Kidney capillary endothelial cell (primary cell): ENCODE measurements at regions not wholly inside any gene's neighbourhood (a gene's known extent, or its start where the extent isn't known, plus 50 kb on each side); places are given as distances from the start of the nearest gene placed in this dataset.

Experiments
- DNase-seq: peaks from one replicate; pipeline ENCODE4 v3.0.0-alpha.2; 2018; ENCODE audit warnings: low spot score

- no peak for DNase-seq
Measured at GRCh38 chr3:55175423-55175822, 247.6 kb upstream of the LRTM1 start.

DNA sequence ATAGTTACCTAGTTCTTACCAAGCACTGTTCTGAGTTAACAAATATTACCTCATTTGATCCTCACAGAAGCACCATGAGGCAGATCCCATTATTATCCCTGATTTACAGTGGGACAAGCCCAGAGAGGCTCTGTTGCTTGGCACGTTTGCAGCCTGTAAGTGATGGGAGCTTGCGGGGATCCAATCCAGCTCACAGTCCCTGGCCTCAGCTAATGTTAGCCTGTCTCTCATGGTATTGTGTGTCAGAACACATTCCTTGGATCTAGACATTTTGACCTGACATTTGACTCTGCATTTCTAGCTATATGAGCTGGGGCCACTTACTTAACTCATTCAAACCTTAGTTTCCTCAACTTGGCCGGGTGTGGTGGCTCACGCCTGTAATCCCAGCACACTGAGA is 246.9 kb upstream of the LRTM1 start:
- DNase-seq: no peak

DNA sequence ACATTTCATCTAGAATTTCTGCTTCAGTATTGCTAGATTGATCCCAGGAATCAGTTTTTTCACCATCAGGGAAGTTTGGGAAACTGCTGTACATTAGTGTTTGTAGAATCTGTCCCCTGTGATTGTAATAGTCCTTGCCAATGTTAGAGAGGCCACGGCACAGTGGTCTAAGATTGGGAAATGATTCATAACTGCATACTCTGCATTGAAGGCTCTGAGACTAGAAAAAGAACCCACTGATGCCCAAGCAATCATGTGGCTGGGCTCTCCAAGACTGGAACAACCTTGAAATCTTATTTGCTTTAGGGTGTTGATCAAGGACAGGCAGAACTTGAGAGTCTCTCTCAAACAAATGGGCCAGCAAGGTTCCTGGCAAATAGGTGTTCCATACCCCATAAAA is 245.6 kb upstream of the LRTM1 start:
- no peak for DNase-seq

- DNase-seq: no peak
Measured at GRCh38 chr3:55172913-55173312, 245.1 kb upstream of the LRTM1 start.

DNA sequence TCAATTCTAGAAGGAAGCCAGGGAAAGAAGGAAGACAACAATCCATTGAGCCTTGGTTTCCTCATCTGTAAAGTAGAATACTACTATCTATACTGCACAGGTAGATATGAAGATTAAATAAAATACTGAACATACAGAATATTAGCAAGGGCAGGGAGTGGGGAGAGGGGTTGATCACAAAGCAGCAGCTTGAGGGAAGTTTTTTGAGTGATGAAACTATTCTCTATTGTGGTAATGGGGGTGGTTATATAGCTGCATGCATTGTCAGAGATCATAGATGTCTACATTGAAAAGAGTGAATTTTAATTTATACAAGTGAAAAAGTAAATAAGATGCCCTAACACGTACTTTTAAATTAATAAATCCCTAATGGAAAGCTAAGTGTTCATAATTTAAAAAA is 242.6 kb upstream of the LRTM1 start:
- DNase-seq: no peak

GRCh38 chr3:55169608-55170072 is 241.8 kb upstream of the LRTM1 start:
- DNase-seq: no peak

GRCh38 chr3:55169161-55169560 is 241.3 kb upstream of the LRTM1 start:
- no peak for DNase-seq

GRCh38 chr3:55167586-55168317 is 239.9 kb upstream of the LRTM1 start:
- DNase-seq: no peak

DNA sequence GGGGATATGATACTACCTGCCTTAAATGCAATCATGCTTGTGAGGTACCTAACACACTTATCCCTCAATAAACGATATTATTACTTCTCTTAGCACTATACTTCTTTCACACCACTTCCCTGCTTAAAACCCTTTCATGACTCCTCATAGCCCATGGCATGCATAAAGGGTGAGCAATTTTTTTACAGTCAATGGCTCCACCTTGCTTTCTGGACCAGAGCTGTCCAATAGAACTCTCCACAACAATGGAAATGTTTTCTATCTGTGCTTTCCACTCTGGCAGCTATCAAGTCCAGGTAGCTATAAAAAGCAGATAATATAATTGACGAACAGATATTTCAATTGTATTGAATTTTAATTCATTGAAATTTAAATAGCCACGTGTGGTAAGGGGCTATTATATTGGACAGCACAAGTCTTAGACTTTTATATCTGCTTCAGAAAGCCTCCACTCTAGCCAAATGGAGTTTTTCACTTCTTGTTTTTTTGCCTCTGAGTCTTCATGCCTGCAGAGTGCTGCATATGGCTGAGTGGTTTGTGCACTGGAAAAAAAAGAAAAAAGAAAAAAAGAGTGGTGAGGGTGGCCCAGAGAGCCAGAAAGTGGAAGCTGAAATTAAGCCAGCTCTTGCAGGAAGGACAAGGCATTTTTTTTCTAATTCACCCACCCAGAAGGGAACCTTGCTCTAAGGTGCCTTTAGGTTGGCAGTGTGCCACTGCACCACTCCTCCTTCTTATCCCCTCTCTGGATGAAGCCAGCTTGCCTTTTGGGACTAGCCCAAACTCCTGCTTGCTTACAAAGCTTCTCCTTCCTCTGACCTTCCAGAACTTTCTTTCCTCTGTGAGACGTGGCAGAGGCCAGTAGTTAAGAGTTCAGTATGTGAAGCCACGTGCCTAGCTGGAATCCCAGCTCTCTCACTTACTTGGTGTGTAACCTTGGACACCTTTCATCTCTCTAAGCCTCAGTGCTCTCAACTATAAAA is 239.0 kb upstream of the LRTM1 start:
- DNase-seq: no peak

GRCh38 chr3:55165704-55166405 is 238.0 kb upstream of the LRTM1 start:
- DNase-seq: no peak

- no peak for DNase-seq
Measured at GRCh38 chr3:55165278-55165677, 237.4 kb upstream of the LRTM1 start.

GRCh38 chr3:55164876-55165275 is 237.0 kb upstream of the LRTM1 start:
- no peak for DNase-seq

DNA sequence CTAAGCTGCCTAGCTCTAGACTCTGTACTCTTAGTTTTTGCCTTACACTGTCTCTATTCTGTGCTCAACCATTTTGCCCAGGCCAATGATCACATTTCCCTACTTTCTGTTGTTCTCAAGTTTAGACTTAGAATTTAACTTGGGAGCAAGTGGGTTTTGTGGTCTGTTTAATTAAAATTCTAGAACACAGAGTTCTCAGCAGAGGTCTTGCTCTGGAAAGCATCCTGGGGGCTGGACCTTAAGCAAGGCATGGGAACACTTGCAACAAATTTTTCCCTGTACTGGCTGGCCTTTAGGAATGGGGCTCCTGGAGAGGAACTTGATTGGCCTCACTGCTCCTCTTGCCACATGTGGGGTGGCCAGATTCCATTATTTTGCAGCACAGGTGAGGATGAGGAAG is 236.3 kb upstream of the LRTM1 start:
- no peak for DNase-seq

GRCh38 chr3:55163421-55163820 is 235.6 kb upstream of the LRTM1 start:
- DNase-seq: no peak

- DNase-seq: no peak
Measured at GRCh38 chr3:55162031-55162795, 234.4 kb upstream of the LRTM1 start.

GRCh38 chr3:55161231-55161630 is 233.4 kb upstream of the LRTM1 start:
- no peak for DNase-seq

DNA sequence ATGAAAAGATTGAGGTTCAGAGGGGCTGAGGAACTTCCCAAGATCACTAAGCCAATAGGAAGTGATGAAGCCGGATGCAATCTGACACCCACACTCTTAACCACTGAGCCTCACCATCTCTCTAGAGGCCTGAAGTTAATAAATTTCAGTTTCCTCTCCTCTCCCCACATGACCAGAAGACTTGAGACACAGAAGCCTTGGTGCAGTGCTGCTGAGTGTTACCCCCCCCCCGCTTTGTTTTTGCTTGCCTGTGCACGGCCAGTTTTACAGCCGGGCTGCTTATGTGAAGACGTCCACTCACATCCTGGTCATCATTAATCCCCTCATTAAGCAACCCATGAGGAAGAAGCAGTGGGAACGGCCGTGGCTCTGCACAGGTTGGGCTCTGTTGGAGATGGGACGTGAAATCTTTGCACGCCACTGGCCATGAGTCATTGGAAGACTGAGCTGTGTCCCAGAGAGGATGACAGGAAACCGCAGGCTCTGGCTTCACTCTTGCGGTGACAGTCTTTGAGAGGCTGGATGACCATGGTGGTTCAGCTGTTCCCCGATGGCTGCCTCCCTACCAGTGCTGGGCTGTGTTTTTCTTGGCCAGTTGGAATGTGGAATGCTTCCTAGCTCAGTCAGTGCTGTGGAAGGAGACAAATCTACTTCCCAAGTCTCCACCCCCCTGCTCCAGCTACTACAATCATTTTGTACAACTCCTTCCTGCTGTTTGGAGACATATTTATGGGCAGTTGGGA is 232.6 kb upstream of the LRTM1 start:
- DNase-seq: no peak

GRCh38 chr3:55159711-55160110 is 231.9 kb upstream of the LRTM1 start:
- DNase-seq: no peak

- no peak for DNase-seq
Measured at GRCh38 chr3:55159016-55159415, 231.2 kb upstream of the LRTM1 start.

DNA sequence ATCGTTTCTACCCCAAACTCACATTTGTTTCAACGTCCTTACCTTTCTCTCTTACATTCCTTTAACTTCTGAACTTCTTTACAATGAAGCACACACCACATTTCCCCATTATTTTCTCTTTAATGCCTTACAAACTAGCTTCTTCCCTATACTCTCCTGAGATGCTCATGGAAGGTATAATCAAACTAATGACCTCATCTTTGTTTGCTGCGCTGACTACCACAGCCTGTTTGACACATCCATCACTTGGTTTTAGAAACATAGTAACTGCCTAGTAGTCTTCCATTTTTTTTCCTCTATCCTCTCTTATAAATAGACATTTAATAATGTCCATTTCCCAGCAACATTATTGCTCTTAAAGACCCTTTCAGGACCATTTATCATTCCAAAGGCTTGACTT is 230.5 kb upstream of the LRTM1 start:
- no peak for DNase-seq

DNA sequence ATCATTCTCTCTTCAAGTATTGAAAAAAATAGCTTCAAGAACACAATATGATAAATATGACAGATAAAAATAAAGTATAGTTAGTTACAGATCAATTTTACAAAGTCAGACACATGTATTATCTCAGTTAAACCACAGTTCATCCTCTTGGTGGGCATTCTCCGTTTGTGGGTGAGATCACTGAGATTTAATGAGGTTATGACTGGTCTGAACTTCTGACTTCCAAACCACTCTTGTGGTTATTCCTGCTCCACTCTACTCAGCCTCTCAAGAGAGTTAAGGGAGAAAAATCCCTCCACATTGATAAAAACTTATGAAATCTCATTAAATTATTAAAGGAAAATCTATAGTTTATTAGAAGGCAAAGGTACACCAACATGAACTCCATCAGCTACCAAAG is 229.9 kb upstream of the LRTM1 start:
- no peak for DNase-seq
